ENCODE measurements at regions not wholly inside any gene's neighbourhood (a gene's known extent, or its start where the extent isn't known, plus 50 kb on each side); places are given as distances from the start of the nearest gene placed in this dataset.
A peak's percentile ranks its signal among the peaks of the same experiment; 100 is the strongest.
"Not testable (repeated sequence)": the region's sequence is repeated elsewhere in the genome, so short reads cannot be mapped to it uniquely, and the experiment has no call there.

GRCh38 chr15:92768131-92768530 is 112.6 kb upstream of the FAM174B start:
- not testable (repeated sequence) for DNase-seq

- DNase-seq = no peak
These were observed 115.1 kb upstream of the FAM174B start for GRCh38 chr15:92770641-92771040.

DNA sequence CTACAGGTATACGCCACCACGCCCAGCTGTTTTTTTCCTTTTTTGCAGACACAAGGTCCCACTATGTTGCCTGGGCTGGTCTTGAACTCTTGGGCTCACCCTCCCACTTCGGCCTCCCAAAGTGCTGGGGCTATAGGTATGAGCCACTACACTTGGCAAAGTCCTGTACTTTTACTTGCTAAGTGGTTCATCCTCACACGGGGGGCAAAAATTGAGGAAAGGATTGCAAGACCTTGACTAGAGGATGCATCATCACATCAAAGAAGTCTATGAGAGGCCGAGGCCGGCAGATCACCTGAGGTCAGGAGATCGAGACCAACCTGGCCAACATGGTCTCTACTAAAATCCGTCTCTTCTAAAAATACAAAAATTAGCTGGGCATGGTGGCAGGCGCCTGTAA is 116.5 kb upstream of the FAM174B start:
- no peak for DNase-seq

DNA sequence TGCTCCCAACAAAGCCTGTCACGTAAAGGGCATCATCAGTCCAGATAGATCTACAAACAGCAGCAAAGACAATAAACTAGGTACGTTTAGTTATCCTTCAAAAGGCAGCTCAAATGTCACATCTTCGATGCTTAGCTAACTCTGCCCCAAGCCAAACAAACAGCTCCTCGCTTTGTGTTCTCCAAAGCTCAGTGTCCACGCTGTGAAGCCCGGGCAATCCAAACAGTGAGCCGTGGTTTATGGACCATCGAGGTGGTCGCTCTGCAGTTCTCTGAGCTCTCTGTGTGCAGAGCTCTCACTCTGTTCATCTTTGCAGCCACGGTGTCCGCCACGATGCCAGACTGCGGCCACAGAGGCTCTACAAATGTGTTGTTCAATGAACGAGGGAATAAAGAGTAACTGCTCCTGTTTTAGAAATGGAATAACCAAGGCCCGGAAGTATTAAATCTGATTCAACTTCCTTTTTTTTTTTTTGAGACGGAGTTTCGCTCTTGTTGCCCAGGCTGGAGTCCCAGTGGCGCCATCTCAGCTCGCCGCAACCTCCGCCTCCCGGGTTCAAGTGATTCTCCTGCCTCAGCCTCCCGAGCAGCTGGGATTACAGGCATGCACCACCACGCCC is 117.2 kb upstream of the FAM174B start:
- DNase-seq = no peak

DNA sequence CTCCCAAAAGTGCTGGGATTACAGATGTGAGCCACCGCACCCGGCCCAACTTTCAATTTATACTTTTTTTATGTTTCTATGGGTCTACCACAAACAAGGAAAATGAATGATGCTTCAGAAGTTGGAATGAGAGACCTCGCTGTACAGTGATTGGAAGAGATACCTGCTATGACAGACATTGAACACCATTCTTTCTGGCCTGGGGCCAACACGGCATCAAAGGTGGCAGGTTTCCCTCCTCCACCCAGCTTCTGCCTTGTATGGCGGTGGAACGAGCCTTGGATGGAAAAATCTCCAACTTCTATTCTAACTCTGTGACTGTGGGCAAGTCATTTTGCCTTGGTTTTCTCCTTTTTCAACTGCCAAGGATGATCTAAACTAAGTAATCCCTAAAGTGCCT is 117.8 kb upstream of the FAM174B start:
- no peak for DNase-seq

- no peak for DNase-seq
These were observed 120.2 kb upstream of the CHD2 start for GRCh38 chr15:92779874-92780273.

GRCh38 chr15:92780843-92781242 is 119.3 kb upstream of the CHD2 start:
- no peak for DNase-seq

DNA sequence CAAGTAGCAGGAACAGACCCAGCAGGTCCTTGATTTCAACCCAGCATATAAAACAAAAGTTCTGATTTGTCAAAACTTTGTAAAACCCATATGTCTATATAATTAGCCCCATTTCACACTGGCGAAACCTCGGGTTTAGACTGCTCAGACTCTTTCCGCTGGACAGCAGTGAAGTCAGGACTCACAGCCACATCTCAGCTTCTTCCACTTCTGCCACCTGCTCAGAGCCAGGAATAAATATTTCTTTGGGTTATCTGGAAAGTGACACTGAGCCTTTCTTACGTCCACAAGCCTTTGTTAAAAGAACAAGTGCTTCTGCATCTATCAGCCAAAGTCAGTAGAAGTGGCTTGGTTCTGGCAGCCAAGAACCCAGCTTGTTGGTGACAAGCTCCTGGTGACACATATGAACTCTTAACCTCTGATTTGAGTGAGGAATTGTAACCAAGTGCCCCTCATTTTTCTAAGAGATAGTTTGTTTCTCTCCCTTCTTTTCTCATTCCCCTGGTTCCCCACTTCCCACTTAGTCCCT is 118.1 kb upstream of the CHD2 start:
- no peak for DNase-seq

DNA sequence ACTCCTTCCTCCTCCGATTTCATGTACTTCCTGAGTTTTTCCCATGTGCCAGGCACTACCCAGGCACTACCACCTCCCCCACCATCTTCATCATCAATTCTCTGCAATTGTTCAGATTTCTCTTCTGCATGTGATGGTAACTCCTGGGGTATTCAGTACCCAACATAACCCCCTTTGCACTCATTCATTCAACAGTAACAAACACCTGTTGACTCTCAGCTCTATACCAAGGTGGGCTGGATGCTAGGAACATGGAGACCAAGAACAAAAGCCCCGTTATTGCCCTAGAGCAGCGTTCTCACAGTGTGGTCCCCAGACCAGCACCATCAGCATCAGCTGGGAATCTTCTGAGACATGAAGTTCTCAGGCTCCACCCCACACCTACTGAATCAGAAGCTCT is 113.0 kb upstream of the CHD2 start:
- no peak for DNase-seq

GRCh38 chr15:92788196-92788595 is 111.9 kb upstream of the CHD2 start:
- DNase-seq = no peak

- DNase-seq = not testable (repeated sequence)
These were observed 111.3 kb upstream of the CHD2 start for GRCh38 chr15:92788793-92789192.

GRCh38 chr15:92796161-92796611 is 103.9 kb upstream of the CHD2 start:
- no peak for DNase-seq

GRCh38 chr15:92797168-92798052 is 102.7 kb upstream of the CHD2 start:
- DNase-seq = peak; percentile 81

- DNase-seq = no peak
These were observed 100.1 kb upstream of the CHD2 start for GRCh38 chr15:92800013-92800412.

GRCh38 chr15:92800416-92801055 is 99.6 kb upstream of the CHD2 start:
- not testable (repeated sequence) for DNase-seq

DNA sequence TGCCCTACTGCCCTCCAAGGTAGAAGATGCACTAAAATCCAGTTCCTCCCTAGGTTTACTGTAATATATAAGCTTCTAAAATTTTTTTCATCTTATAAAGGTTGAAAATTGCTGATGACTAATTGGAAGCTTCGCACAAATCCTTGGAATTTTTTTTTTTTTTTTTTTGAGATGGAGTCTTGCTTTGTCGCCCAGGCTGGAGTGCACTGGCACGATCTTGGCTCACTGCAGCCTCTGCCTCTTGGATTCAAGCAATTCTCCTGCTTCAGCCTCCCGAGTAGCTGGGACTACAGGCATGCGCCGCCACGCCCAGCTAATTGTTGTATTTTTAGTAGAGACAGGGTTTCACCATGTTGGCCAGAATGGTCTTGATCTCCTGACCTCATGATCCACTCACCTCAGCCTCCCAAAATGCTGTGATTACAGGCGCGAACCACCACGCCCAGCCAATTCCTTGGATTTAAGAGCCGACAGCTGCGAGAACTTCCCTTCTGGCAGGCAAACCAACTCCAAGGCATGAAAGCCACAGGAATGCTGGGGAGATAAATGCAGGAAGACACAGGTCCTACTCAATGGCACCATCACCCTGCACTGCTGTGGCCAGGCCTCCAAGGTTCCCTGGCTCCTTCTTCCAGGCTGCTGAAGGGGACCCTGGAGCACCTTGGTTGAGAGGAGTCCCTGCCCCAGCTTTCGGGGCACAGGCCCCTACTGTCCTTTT is 98.9 kb upstream of the CHD2 start:
- not testable (repeated sequence) for DNase-seq

- no peak for DNase-seq
These were observed 98.2 kb upstream of the CHD2 start for GRCh38 chr15:92801774-92802464.

DNA sequence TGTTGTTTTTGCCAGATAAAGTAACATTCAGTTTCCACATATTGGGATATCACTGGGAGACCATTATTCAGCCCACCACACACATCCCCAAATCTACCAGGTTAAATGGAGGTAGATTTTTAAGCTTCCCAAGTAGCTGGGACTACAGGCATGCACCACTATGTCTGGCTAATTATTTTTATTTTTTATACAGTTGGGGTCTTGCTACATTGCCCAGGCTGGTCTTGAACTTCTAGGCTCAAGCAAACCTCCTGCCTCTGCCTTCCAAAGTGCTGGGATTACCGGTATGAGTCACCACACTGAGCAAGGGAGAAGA is 96.6 kb upstream of the CHD2 start:
- no peak for DNase-seq

DNA sequence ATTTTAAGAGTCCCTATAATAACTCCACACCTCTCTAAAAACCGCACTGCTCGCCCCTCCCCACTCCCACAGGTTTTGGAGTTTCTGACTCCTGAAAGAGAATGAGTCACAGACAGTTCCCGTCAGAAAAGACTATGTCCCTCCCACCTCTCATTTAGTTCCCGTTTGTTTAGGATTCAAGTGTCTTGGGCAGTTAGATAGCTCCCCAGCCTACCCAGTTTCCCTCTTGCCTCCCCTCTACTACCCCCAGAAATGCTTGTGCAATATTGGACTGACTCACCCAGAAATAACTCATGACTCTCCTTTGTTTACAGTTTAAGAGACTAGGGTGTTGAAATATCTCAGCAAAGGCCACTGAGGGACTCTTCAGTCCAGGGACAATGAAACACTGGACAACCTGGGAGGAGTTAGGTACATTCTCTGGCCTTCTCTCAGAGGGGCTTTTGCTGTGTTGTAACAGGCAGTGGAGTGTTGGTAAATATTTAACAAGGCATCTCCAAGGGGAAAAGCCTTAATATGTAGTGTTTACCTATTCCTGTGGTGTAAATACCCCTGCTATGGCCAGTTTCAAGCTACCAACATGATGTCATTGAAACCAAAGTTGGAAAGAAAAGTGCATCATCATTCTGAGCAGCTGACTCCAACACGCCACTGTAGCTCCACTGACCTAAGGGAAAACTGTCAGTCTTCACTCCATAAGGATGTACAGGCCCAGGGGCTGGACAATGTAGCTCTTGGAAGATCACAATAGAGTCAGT is 96.1 kb upstream of the CHD2 start:
- DNase-seq = peak; percentile 92

GRCh38 chr15:92804610-92804936 is 95.6 kb upstream of the CHD2 start:
- DNase-seq = not testable (repeated sequence)

DNA sequence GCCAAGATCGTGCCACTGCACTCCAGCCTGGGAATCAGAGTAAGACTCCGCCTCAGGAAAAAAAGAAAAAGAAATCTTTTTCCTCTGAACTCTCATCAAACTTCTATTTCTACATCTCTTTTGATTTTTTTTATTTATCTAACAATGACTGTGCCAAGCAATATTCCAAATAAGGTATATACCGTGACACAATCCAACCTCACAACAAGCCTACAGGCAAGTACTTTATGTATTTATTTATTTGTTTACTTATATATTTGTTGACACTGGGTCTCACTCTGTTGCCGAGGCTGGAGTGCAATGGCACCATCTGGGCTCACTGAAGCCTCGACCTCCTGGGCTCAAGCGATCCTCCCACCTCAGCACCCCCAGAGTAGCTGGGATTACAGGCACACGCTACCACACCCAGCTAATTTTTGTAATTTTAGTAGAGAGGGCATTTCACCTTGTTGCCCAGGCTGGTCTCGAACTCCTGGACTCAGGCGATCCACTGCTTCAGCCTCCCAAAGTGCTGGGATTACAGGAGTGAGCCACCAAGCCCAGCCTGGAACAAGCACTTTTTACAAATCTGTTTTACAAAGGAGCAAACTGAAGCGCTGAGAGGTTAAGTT is 94.9 kb upstream of the CHD2 start:
- no peak for DNase-seq

Measured in activated CD4-positive, alpha-beta T cell treated with anti-CD3 and anti-CD28 coated beads, Interleukin-10, Interleukin-2, amounts not matched to agents 100 ng/mL and 50 ng/mL, durations not matched to agents 16 hours and 8 hours (primary cell).